Hepatocyte (in vitro differentiated cells): ENCODE measurements at regions not wholly inside any gene's neighbourhood (a gene's known extent, or its start where the extent isn't known, plus 50 kb on each side); places are given as distances from the start of the nearest gene placed in this dataset.

ENCODE experiments used
- DNase-seq: peaks from one replicate; pipeline ENCODE4 v3.0.0-alpha.2; 2016; ENCODE audit warnings: low spot score
- H2AFZ ChIP-seq: fragments of 200-600 bp; sonication (generic); 2 replicates; pipeline ENCODE4 v1.6.0; 2016; ENCODE audit warnings: antibody characterized with exemption, mild to moderate bottlenecking
- H3K27ac ChIP-seq: fragments of 200-600 bp; sonication (generic); 2 replicates; pipeline ENCODE4 v1.5.1; 2016; ENCODE audit warnings: mild to moderate bottlenecking
- H3K27me3 ChIP-seq: fragments of 200-600 bp; sonication (generic); 2 replicates; pipeline ENCODE4 v1.6.1; 2016
- H3K36me3 ChIP-seq: fragments of 200-600 bp; sonication (generic); replicated peaks from 2 replicates; pipeline ENCODE4 v1.5.1; 2016; ENCODE audit warnings: low read depth; ENCODE audit not compliant: insufficient read depth
- H3K4me1 ChIP-seq: fragments of 200-600 bp; sonication (generic); 2 replicates; pipeline ENCODE4 v1.5.1; 2016; ENCODE audit warnings: mild to moderate bottlenecking, moderate library complexity; ENCODE audit not compliant: insufficient read depth
- H3K4me2 ChIP-seq: fragments of 200-600 bp; sonication (generic); 2 replicates; pipeline ENCODE4 v1.6.0; 2016
- H3K4me3 ChIP-seq: fragments of 200-600 bp; sonication (generic); 2 replicates; pipeline ENCODE4 v1.5.1; 2016; ENCODE audit warnings: mild to moderate bottlenecking
- H3K79me2 ChIP-seq: fragments of 200-600 bp; sonication (generic); 2 replicates; pipeline ENCODE4 v1.6.0; 2017; ENCODE audit warnings: mild to moderate bottlenecking
- H3K9me2 ChIP-seq: fragments of 200-600 bp; sonication (generic); replicated peaks from 2 replicates; pipeline ENCODE4 v1.6.0; 2017; ENCODE audit warnings: mild to moderate bottlenecking; ENCODE audit not compliant: insufficient read depth
- H3K9me3 ChIP-seq: fragments of 200-600 bp; sonication (generic); 2 replicates; pipeline ENCODE4 v1.5.1; 2016; ENCODE audit warnings: low read depth, mild to moderate bottlenecking
- H4K20me1 ChIP-seq: fragments of 200-600 bp; sonication (generic); 2 replicates; pipeline ENCODE4 v1.6.0; 2016; ENCODE audit warnings: mild to moderate bottlenecking; ENCODE audit not compliant: insufficient read depth, poor library complexity, severe bottlenecking
- CTCF ChIP-seq: fragments of 200-600 bp; sonication (generic); IDR thresholded peaks from 2 replicates; pipeline ENCODE4 v1.5.1; 2016; ENCODE audit warnings: antibody characterized with exemption, mild to moderate bottlenecking; ENCODE audit not compliant: poor library complexity
- EZH2 ChIP-seq: fragments of 200-600 bp; sonication (generic); IDR thresholded peaks from 2 replicates; pipeline ENCODE4 v1.6.1; 2016; ENCODE audit warnings: antibody characterized with exemption, mild to moderate bottlenecking, borderline replicate concordance
- EZH2phosphoT487 ChIP-seq: fragments of 200-600 bp; sonication (generic); IDR thresholded peaks from one replicate; pipeline ENCODE4 v1.6.1; 2018; ENCODE audit warnings: antibody characterized with exemption, mild to moderate bottlenecking, low read depth, moderate library complexity; ENCODE audit not compliant: unreplicated experiment, severe bottlenecking
- WGBS: methylation state at CpG from one replicate; pipeline ENCODE4 v1.1.6; 2016; ENCODE audit warnings: low lambda C conversion rate; ENCODE audit errors: missing lambda C conversion rate; 5-methylcytosine and 5-hydroxymethylcytosine counted together

- no peaks in the 10 kb centered on the region for H3K9me3 ChIP-seq
- no peak for TF ChIP-seq EZH2phosphoT487
- TF ChIP-seq EZH2, result no peak
- no peak for TF ChIP-seq CTCF
- H3K36me3 ChIP-seq, result no peaks in the 10 kb centered on the region
- H3K4me2 ChIP-seq, result no peak overlapping the region
- no peaks in the 10 kb centered on the region for H3K79me2 ChIP-seq
- no peak overlapping the region for H3K27ac ChIP-seq
- no peaks in the 10 kb centered on the region for H3K9me2 ChIP-seq
- H3K4me3 ChIP-seq, result no peak overlapping the region
- H4K20me1 ChIP-seq, result no peaks in the 10 kb centered on the region
- H3K4me1 ChIP-seq, result peaks cover 6% of the 10 kb centered on the region
- H2AFZ ChIP-seq, result no peak overlapping the region
- H3K27me3 ChIP-seq, result no peaks in the 10 kb centered on the region
- DNase-seq, result no peak
- WGBS, result 99% methylated on average over 28 of the region's 28 CpGs
These were observed 310.2 kb downstream of the PTPRC start for GRCh38 chr1:198948895-198949659.

GRCh38 chr1:198950036-198950435, 311.2 kb downstream of the PTPRC start:
- H3K9me3 ChIP-seq, result no peaks in the 10 kb centered on the region
- H3K27me3 ChIP-seq, result no peaks in the 10 kb centered on the region
- H3K9me2 ChIP-seq, result no peaks in the 10 kb centered on the region
- no peaks in the 10 kb centered on the region for H4K20me1 ChIP-seq
- DNase-seq, result no peak
- H3K4me1 ChIP-seq, result peaks cover 6% of the 10 kb centered on the region
- H3K27ac ChIP-seq, result no peak overlapping the region
- no peak overlapping the region for H2AFZ ChIP-seq
- no peaks in the 10 kb centered on the region for H3K79me2 ChIP-seq
- H3K36me3 ChIP-seq, result no peaks in the 10 kb centered on the region
- no peak overlapping the region for H3K4me2 ChIP-seq
- WGBS, result 94% methylated on average over 3 of the region's 3 CpGs
- no peak for TF ChIP-seq CTCF
- H3K4me3 ChIP-seq, result no peak overlapping the region

- DNase-seq, result no peak
- H3K9me3 ChIP-seq, result no peaks in the 10 kb centered on the region
- no peak overlapping the region for H3K4me2 ChIP-seq
- H4K20me1 ChIP-seq, result no peaks in the 10 kb centered on the region
- H3K27me3 ChIP-seq, result no peaks in the 10 kb centered on the region
- no peak overlapping the region for H3K4me3 ChIP-seq
- H3K79me2 ChIP-seq, result no peaks in the 10 kb centered on the region
- H3K27ac ChIP-seq, result no peak overlapping the region
- H3K36me3 ChIP-seq, result no peaks in the 10 kb centered on the region
- no peak overlapping the region for H2AFZ ChIP-seq
- H3K9me2 ChIP-seq, result no peaks in the 10 kb centered on the region
- peaks cover 6% of the 10 kb centered on the region for H3K4me1 ChIP-seq
- TF ChIP-seq EZH2phosphoT487 (no peak), EZH2 (no peak), CTCF (no peak)
These were observed 316.2 kb downstream of the PTPRC start for GRCh38 chr1:198955085-198955484.

- Histone ChIP-seq H3K4me1 (peaks cover 6% of the 10 kb centered on the region), H2AFZ (no peak overlapping the region), H3K36me3 (no peaks in the 10 kb centered on the region), H3K4me2 (no peak overlapping the region), H3K9me2 (no peaks in the 10 kb centered on the region), H4K20me1 (no peaks in the 10 kb centered on the region), H3K4me3 (no peak overlapping the region), H3K9me3 (no peaks in the 10 kb centered on the region), H3K27me3 (no peaks in the 10 kb centered on the region), H3K27ac (no peak overlapping the region), H3K79me2 (no peaks in the 10 kb centered on the region)
- DNase-seq, result no peak
- WGBS, result 88% methylated on average over 1 of the region's 1 CpG
- no peak for TF ChIP-seq EZH2phosphoT487
- no peak for TF ChIP-seq CTCF
- TF ChIP-seq EZH2, result no peak
These were observed 318.2 kb downstream of the PTPRC start for GRCh38 chr1:198957044-198957443.
